ENCODE measurements at regions not wholly inside any gene's neighbourhood (a gene's known extent, or its start where the extent isn't known, plus 50 kb on each side); places are given as distances from the start of the nearest gene placed in this dataset.

- H4K20me1 ChIP-seq (ENCODE audit: insufficient read depth), result no peaks in the 10 kb centered on the region
- no peaks in the 10 kb centered on the region for H3K36me3 ChIP-seq (ENCODE audit: insufficient read depth)
- H3K4me2 ChIP-seq, result no peak overlapping the region
- H3K79me2 ChIP-seq (ENCODE audit: insufficient read depth, low read depth), result no peaks in the 10 kb centered on the region
- H3K27ac ChIP-seq, result no peak overlapping the region
- H2AFZ ChIP-seq (ENCODE audit: low read depth), result no peak overlapping the region
- H3K4me3 ChIP-seq (IDR thresholded peaks at IDR 0.05; ENCODE audit: insufficient read depth, low read depth, low read length), result no peak overlapping the region
- no peak overlapping the region for H3K9ac ChIP-seq
- H3K27me3 ChIP-seq (ENCODE audit: insufficient read depth, low read depth), result no peaks in the 10 kb centered on the region
- TF ChIP-seq CTCF (conservative IDR thresholded peaks at IDR 0.05; ENCODE audit: low read depth, low read length), result no peak
- no peaks in the 10 kb centered on the region for H3K4me1 ChIP-seq (ENCODE audit: low read depth, poor library complexity, severe bottlenecking)
These were observed 176.4 kb downstream of the FGF18 start for GRCh38 chr5:171595801-171596231.

- H3K27me3 ChIP-seq (ENCODE audit: insufficient read depth, low read depth), result no peaks in the 10 kb centered on the region
- no peak overlapping the region for H2AFZ ChIP-seq (ENCODE audit: low read depth)
- no peaks in the 10 kb centered on the region for H3K4me1 ChIP-seq (ENCODE audit: low read depth, poor library complexity, severe bottlenecking)
- H4K20me1 ChIP-seq (ENCODE audit: insufficient read depth), result no peaks in the 10 kb centered on the region
- TF ChIP-seq CTCF (conservative IDR thresholded peaks at IDR 0.05; ENCODE audit: low read depth, low read length), result no peak
- no peak overlapping the region for H3K4me2 ChIP-seq
- no peak overlapping the region for H3K4me3 ChIP-seq (IDR thresholded peaks at IDR 0.05; ENCODE audit: insufficient read depth, low read depth, low read length)
- no peaks in the 10 kb centered on the region for H3K36me3 ChIP-seq (ENCODE audit: insufficient read depth)
- H3K79me2 ChIP-seq (ENCODE audit: insufficient read depth, low read depth), result no peaks in the 10 kb centered on the region
- H3K9ac ChIP-seq, result no peak overlapping the region
- H3K27ac ChIP-seq, result no peak overlapping the region
These were observed 177.0 kb downstream of the FGF18 start for GRCh38 chr5:171596391-171596878.

- no peak overlapping the region for H2AFZ ChIP-seq (ENCODE audit: low read depth)
- H3K4me1 ChIP-seq (ENCODE audit: low read depth, poor library complexity, severe bottlenecking), result no peaks in the 10 kb centered on the region
- H4K20me1 ChIP-seq (ENCODE audit: insufficient read depth), result no peaks in the 10 kb centered on the region
- H3K79me2 ChIP-seq (ENCODE audit: insufficient read depth, low read depth), result no peaks in the 10 kb centered on the region
- no peak overlapping the region for H3K27ac ChIP-seq
- no peaks in the 10 kb centered on the region for H3K36me3 ChIP-seq (ENCODE audit: insufficient read depth)
- H3K4me2 ChIP-seq, result no peak overlapping the region
- no peaks in the 10 kb centered on the region for H3K27me3 ChIP-seq (ENCODE audit: insufficient read depth, low read depth)
- TF ChIP-seq CTCF (conservative IDR thresholded peaks at IDR 0.05; ENCODE audit: low read depth, low read length), result no peak
- no peak overlapping the region for H3K9ac ChIP-seq
- H3K4me3 ChIP-seq (IDR thresholded peaks at IDR 0.05; ENCODE audit: insufficient read depth, low read depth, low read length), result no peak overlapping the region
These were observed 178.6 kb downstream of the FGF18 start for GRCh38 chr5:171597946-171598640.

- H2AFZ ChIP-seq (ENCODE audit: low read depth), result no peak overlapping the region
- H3K4me2 ChIP-seq, result no peak overlapping the region
- TF ChIP-seq CTCF (conservative IDR thresholded peaks at IDR 0.05; ENCODE audit: low read depth, low read length), result no peak
- no peak overlapping the region for H3K9ac ChIP-seq
- no peaks in the 10 kb centered on the region for H3K36me3 ChIP-seq (ENCODE audit: insufficient read depth)
- no peak overlapping the region for H3K4me3 ChIP-seq (IDR thresholded peaks at IDR 0.05; ENCODE audit: insufficient read depth, low read depth, low read length)
- no peaks in the 10 kb centered on the region for H4K20me1 ChIP-seq (ENCODE audit: insufficient read depth)
- no peaks in the 10 kb centered on the region for H3K27me3 ChIP-seq (ENCODE audit: insufficient read depth, low read depth)
- H3K4me1 ChIP-seq (ENCODE audit: low read depth, poor library complexity, severe bottlenecking), result no peaks in the 10 kb centered on the region
- no peaks in the 10 kb centered on the region for H3K79me2 ChIP-seq (ENCODE audit: insufficient read depth, low read depth)
- H3K27ac ChIP-seq, result no peak overlapping the region
These were observed 179.2 kb downstream of the FGF18 start for GRCh38 chr5:171598641-171599152.

Measured in KMS-11 (cell line).